ENCODE measurements at regions not wholly inside any gene's neighbourhood (a gene's known extent, or its start where the extent isn't known, plus 50 kb on each side); places are given as distances from the start of the nearest gene placed in this dataset.

DNA sequence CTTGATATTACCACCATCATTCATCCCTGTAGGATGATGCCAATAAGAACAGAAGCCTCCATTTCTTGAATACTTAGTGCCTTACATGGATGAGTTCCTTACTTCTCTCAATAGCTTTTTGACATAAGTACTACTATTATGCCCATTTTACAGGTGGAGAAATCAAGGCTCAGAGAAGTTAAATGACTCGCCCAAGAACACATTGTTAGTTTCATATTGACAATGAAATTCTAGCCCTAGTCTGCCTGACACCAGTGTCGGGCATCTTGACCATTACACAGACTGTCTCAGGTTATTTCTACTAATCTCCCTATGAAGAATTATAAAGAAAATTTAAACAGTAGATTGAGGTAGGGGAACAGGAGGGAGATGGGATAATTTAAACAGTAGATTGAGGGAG is 52.5 kb upstream of the ARL8B start:
- TF ChIP-seq, protein P1, sequence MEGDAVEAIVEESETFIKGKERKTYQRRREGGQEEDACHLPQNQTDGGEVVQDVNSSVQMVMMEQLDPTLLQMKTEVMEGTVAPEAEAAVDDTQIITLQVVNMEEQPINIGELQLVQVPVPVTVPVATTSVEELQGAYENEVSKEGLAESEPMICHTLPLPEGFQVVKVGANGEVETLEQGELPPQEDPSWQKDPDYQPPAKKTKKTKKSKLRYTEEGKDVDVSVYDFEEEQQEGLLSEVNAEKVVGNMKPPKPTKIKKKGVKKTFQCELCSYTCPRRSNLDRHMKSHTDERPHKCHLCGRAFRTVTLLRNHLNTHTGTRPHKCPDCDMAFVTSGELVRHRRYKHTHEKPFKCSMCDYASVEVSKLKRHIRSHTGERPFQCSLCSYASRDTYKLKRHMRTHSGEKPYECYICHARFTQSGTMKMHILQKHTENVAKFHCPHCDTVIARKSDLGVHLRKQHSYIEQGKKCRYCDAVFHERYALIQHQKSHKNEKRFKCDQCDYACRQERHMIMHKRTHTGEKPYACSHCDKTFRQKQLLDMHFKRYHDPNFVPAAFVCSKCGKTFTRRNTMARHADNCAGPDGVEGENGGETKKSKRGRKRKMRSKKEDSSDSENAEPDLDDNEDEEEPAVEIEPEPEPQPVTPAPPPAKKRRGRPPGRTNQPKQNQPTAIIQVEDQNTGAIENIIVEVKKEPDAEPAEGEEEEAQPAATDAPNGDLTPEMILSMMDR (IDR thresholded peaks at IDR 0.05; ENCODE audit: control extremely low read depth, extremely low read depth), result no peak
- Histone ChIP-seq H3K4me1 (ENCODE audit: control insufficient read depth in 5 of 5, insufficient read depth in 5 of 5, low read length in 5 of 5) (no peaks in the 10 kb centered on the region), H3K27ac (ENCODE audit: low read depth in 1 of 2, low read length in 1 of 2) (no peak overlapping the region), H3K4me3 (no peak overlapping the region), H3K36me3 (ENCODE audit: control insufficient read depth in 4 of 4, insufficient read depth in 4 of 4, low read length in 4 of 4) (no peaks in the 10 kb centered on the region), H3K9me3 (ENCODE audit: control insufficient read depth in 4 of 4, insufficient read depth in 3 of 4, low read length in 3 of 4) (no peaks in the 10 kb centered on the region), H3K9ac (ENCODE audit: insufficient read depth in 1 of 2, low read length in 2 of 2) (no peak overlapping the region), H3K27me3 (ENCODE audit: control insufficient read depth in 3 of 3, insufficient read depth in 3 of 3, low read length in 2 of 3) (no peaks in the 10 kb centered on the region)
- DNase-seq (no peak), ATAC-seq (ENCODE audit: insufficient read depth, low FRiP score) (no peak)
- WGBS, 2 donors, result 90 to 96% methylated on average over 2 of the region's 2 CpGs

DNA sequence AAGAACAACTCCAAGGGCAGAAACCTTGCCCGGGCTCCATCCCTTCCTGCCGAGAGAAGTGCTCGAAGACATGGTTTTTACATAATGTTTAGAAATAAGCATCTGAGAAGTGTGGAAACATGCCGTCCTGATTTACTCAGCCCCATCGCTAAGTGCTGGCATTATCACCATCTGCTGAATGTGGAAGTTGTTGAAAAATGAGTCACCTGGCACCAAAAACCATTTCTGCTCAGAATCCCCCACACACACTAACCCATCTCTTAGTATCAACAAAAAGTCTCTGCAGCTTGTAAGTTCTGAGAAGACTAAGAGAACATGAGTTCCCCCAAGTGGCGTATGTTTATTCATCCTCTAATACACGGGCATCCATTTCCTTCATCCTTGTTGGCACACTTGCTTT is 51.0 kb upstream of the ARL8B start:
- H3K36me3 ChIP-seq (ENCODE audit: control insufficient read depth in 4 of 4, insufficient read depth in 4 of 4, low read length in 4 of 4), result no peaks in the 10 kb centered on the region
- peak; percentile 53 for ATAC-seq (ENCODE audit: insufficient read depth, low FRiP score)
- no peaks in the 10 kb centered on the region for H3K4me1 ChIP-seq (ENCODE audit: control insufficient read depth in 5 of 5, insufficient read depth in 5 of 5, low read length in 5 of 5)
- H3K9ac ChIP-seq (ENCODE audit: insufficient read depth in 1 of 2, low read length in 2 of 2), result no peak overlapping the region
- TF ChIP-seq, protein P1 (IDR thresholded peaks at IDR 0.05; ENCODE audit: control extremely low read depth, extremely low read depth), result no peak
- no peak overlapping the region for H3K4me3 ChIP-seq
- no peaks in the 10 kb centered on the region for H3K27me3 ChIP-seq (ENCODE audit: control insufficient read depth in 3 of 3, insufficient read depth in 3 of 3, low read length in 2 of 3)
- WGBS, 2 donors, result 43 to 50% methylated on average over 7 of the region's 7 CpGs
- no peak overlapping the region for H3K27ac ChIP-seq (ENCODE audit: low read depth in 1 of 2, low read length in 1 of 2)
- DNase-seq, result no peak
- no peaks in the 10 kb centered on the region for H3K9me3 ChIP-seq (ENCODE audit: control insufficient read depth in 4 of 4, insufficient read depth in 3 of 4, low read length in 3 of 4)

DNA sequence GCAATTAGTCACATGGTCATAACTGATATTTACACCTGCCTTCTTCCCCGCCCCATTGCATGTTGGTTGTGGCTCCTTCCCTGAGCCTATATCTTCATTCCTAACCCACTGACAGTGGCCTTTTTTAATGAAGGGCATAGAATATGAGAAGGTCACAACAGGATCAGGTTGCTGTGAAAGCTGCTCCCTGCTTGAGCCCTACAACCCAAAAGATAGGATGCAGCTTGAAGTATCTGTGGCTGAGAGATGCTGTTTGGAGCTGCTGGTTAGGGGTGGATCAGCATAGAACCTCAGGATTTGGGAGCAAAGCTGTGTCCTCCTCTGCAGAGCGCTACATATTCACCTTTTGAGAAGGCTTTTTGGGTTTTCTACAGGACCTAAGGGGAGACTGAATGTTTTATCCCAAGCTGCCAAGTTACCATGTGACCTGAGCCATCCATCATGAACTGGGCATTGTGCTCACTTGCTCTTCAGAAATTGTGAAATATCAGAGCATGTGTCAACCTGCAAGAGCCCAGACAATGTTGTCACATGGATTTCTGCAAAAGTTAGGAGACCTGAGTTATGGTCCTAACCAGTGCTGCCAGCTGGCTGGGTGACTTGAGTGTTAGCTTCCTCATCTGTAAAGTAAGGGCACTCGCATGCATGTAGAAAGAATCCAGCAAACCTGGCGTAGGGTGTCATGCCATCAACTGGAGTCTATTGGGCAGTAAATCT is 49.8 kb upstream of the ARL8B start:
- Histone ChIP-seq H3K27me3 (ENCODE audit: control insufficient read depth in 3 of 3, insufficient read depth in 3 of 3, low read length in 2 of 3) (no peaks in the 10 kb centered on the region), H3K4me3 (no peak overlapping the region), H3K27ac (ENCODE audit: low read depth in 1 of 2, low read length in 1 of 2) (peak overlapping the region in 1 of 2 donors; percentile 15), H3K9ac (ENCODE audit: insufficient read depth in 1 of 2, low read length in 2 of 2) (no peak overlapping the region), H3K9me3 (ENCODE audit: control insufficient read depth in 4 of 4, insufficient read depth in 3 of 4, low read length in 3 of 4) (no peaks in the 10 kb centered on the region), H3K36me3 (ENCODE audit: control insufficient read depth in 4 of 4, insufficient read depth in 4 of 4, low read length in 4 of 4) (no peaks in the 10 kb centered on the region), H3K4me1 (ENCODE audit: control insufficient read depth in 5 of 5, insufficient read depth in 5 of 5, low read length in 5 of 5) (no peaks in the 10 kb centered on the region)
- ATAC-seq (ENCODE audit: insufficient read depth, low FRiP score), result no peak
- TF ChIP-seq, protein P1 (IDR thresholded peaks at IDR 0.05; ENCODE audit: control extremely low read depth, extremely low read depth), result no peak
- DNase-seq, result no peak
- WGBS, 2 donors, result 73 to 79% methylated on average over 4 of the region's 4 CpGs
